NCI-H1930 (cell line): ENCODE measurements at regions not wholly inside any gene's neighbourhood (a gene's known extent, or its start where the extent isn't known, plus 50 kb on each side); places are given as distances from the start of the nearest gene placed in this dataset.
"Not testable (repeated sequence)": the region's sequence is repeated elsewhere in the genome, so short reads cannot be mapped to it uniquely, and the experiment has no call there.

Experiments used
- DNase-seq, 2 experiments: peaks; one replicate each; lab custom pipeline; 2025; lab: John Stamatoyannopoulos, UW

DNA sequence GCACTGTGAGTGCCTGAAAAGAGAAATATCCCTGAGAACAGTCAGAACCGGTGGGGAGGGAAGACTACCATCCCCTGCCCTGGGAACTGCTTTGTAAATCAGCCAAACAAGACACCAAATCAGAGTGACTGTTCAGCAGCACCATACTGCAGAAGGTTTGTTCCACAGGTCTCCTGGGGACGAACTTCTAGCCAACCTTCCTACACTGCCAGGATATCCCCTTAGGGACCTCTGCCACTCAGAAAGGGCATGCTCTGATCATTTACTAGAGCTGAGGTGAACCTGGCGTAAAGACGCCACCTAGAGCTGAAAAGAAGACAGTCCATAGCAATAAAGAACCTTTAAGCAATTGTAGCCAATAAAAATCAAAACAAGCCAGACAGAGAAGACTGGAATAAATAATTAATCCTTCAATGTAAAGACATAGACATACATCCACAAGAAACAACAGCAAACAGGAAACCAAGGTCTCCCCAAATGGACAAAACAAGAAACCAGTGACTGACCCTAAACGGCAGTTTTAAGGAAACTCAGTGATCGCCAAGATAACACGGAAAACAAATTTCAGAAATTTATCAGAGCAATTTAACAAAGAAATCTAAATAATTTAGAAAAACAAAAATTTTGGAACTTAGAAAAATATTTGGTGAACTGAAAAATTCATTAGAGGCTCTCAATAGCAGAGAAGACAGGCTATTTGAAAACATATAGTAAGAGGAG lies 228.1 kb upstream of the AMIGO2 start:
- peak; percentile 45 to 57 for DNase-seq

GRCh38 chr12:47306773-47307679 lies 227.3 kb upstream of the AMIGO2 start:
- DNase-seq = not testable (repeated sequence)

DNA sequence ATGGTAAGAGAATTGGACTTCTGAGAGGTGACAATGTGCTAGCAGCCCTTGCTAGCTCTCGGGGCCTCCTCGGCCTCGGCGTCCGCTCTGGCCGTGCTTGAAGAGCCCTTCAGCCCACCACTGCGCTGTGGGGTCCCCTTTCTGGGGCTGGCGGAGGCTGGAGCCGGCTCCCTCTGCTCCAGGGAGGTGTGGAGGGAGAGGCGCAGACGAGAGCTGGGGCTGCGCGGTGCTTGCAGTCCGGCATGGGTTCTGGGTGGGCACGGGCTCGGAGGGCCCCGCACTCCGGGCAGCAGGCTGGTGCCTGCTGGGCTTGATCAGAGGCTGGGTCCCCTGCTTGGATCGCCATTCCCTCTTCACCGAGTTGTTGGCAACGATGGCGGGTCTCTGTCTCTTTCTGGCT lies 226.4 kb upstream of the AMIGO2 start:
- DNase-seq = no peak

DNA sequence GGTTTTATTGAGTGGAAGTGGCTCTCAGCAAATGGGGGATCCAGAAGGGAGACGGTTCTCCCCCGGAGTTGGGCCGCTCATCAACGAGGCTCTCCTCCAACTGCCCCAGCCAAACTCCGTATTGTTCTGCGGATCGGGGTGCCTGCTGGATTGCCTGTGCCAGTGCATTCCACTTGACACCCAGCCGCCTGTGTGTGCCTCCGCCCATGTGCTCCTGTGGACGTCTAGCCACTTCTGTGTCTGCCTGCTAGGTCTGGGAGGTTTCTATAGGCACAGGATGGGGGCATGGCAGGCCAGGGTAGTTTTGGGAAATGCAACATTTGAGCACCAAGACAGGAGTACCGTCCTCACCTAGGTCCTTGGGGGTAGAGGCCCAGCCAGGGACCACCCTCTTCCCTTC lies 225.7 kb upstream of the AMIGO2 start:
- DNase-seq = no peak

GRCh38 chr12:47303995-47304560 lies 224.3 kb upstream of the AMIGO2 start:
- no peak for DNase-seq

DNA sequence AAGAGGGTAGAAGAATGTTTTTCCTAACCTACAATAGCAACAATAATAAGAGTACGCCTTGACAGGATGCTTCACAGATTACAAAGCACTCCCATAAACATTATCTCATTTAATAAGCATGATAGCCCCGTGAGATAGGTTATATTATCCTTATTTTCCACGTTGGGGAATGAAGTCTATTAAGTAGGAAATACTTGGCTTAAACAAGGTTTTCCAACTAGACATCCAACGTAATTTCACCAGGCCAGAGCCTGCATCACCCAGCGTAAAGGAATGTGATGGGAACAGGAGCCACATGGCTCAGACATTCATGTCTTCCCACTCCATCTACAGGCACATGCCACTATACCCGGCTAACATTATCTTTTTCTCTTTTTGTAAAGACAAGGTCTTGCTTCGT lies 223.4 kb upstream of the AMIGO2 start:
- DNase-seq = no peak

DNA sequence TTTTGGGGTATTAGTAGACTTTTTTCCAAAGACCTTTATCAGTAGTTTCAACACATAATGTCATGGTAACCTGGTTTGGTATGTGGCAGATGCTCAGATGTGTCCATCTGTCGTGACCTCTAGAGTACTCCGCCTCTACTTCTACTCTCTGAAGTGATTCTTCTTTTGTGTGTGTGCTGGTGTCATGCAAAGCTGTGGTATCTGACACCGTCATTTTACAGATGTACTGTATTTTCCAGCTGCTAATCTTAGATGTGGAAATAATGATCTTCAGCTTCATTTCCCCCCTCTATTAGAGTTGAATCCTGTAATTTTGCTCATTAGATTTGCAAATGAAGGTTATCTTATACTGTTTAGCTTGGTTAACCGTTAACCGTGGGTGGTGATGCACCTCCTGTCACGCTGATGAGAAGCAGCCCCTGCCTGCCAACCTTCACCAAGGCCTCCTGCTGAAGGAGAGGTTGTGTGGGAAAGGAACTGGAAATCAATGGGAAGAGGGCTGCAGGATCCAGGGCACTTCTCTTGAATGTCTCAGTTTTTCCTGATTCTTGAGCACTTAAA lies 222.4 kb upstream of the AMIGO2 start:
- no peak for DNase-seq

DNA sequence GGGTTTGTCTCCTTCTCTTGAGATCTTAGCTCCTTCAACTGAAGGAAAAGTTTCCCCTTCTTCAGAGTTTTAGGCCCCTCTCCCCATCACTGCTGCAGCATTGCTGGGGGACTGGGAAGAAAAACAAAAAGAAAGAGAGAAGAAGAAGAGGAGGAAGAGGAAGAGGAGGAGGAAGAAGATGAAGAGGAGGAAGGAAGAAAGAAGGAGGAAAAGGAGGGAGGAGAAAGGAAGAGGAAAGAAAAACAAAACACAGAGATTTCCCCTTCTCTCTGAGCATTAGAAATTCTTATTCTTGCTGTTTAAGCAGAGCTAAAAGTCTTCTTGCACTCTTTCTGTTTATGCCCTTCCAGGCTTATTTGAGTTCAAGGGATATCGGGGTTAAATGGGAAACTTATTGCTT lies 219.8 kb upstream of the AMIGO2 start:
- DNase-seq = no peak

GRCh38 chr12:47297993-47298392 lies 218.2 kb upstream of the AMIGO2 start:
- DNase-seq = no peak

- DNase-seq = peak; percentile 96 to 97
Observed at GRCh38 chr12:47296828-47297227, 217.1 kb upstream of the AMIGO2 start.

GRCh38 chr12:47293406-47293805 lies 213.6 kb upstream of the AMIGO2 start:
- DNase-seq = no peak

- no peak for DNase-seq
Observed at GRCh38 chr12:47286676-47287075, 206.9 kb upstream of the AMIGO2 start.
